BJ (cell line): ENCODE measurements at regions not wholly inside any gene's neighbourhood (a gene's known extent, or its start where the extent isn't known, plus 50 kb on each side); places are given as distances from the start of the nearest gene placed in this dataset.
"Not testable (repeated sequence)": the region's sequence is repeated elsewhere in the genome, so short reads cannot be mapped to it uniquely, and the experiment has no call there.

Source experiments
- CTCF ChIA-PET: fragments of 350-600 bp; formaldehyde crosslinking; extraction: SDS; loops from one replicate; lab custom pipeline; 2021; ENCODE audit warnings: antibody characterized with exemption, inconsistent platforms; lab: Yijun Ruan, JAX
- POLR2A ChIA-PET: fragments of 300-600 bp; sonication (Branson Sonifier 250); formaldehyde crosslinking; extraction: SDS; loops from one replicate; lab custom pipeline; 2021; ENCODE audit warnings: antibody characterized with exemption; lab: Charles Lee
- DNase-seq: peaks from one replicate; pipeline ENCODE4 v3.0.0-alpha.2; 2011; ENCODE audit warnings: low read depth
- H3K27me3 ChIP-seq: 2 replicates; pipeline ENCODE4 v1.6.0; 2011; ENCODE audit warnings: low read length; ENCODE audit not compliant: control insufficient read depth, insufficient read depth
- H3K36me3 ChIP-seq: 2 replicates; pipeline ENCODE4 v1.5.1; 2011; ENCODE audit warnings: low read length; ENCODE audit not compliant: control insufficient read depth, insufficient read depth
- H3K4me3 ChIP-seq: 2 replicates; pipeline ENCODE4 v1.5.1; 2011; ENCODE audit warnings: low read depth, mild to moderate bottlenecking, control low read depth, low read length
- TF ChIP-seq, protein P1 (sequence below): IDR thresholded peaks from 2 replicates; pipeline ENCODE4 v1.5.1; 2011; ENCODE audit warnings: low read depth, mild to moderate bottlenecking, control low read depth, inconsistent platforms, low read length, moderate library complexity; ENCODE audit not compliant: insufficient read depth

DNA sequence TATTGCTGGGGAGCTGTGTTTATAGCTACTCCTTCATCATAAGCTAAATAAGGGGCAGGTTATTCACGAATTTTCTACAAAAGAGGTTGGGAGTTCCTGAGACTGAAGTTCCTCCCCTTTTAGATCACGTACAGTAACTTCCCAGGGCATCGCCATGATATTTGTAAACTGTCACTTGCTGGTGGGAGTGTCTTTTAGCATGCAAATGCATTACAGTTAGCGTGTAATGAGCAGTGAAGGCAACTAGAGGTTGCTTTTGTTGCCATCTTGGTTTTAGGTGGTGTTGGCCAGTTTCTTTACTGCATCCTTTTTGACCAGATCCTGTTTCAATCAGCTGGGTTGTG, 64.4 kb downstream of the IL12A start:
- Histone ChIP-seq H3K27me3 (no peaks in the 10 kb centered on the region; the same call in none of the 2 replicates), H3K4me3 (no peak overlapping the region), H3K36me3 (no peaks in the 10 kb centered on the region)
- TF ChIP-seq, protein P1, sequence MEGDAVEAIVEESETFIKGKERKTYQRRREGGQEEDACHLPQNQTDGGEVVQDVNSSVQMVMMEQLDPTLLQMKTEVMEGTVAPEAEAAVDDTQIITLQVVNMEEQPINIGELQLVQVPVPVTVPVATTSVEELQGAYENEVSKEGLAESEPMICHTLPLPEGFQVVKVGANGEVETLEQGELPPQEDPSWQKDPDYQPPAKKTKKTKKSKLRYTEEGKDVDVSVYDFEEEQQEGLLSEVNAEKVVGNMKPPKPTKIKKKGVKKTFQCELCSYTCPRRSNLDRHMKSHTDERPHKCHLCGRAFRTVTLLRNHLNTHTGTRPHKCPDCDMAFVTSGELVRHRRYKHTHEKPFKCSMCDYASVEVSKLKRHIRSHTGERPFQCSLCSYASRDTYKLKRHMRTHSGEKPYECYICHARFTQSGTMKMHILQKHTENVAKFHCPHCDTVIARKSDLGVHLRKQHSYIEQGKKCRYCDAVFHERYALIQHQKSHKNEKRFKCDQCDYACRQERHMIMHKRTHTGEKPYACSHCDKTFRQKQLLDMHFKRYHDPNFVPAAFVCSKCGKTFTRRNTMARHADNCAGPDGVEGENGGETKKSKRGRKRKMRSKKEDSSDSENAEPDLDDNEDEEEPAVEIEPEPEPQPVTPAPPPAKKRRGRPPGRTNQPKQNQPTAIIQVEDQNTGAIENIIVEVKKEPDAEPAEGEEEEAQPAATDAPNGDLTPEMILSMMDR: no peak
- DNase-seq: no peak
- CTCF ChIA-PET: interaction anchor here (0.6 to 2.2 kb wide), 7 partner anchors 9 to 224 kb away, joined by 3 to 8 read pairs (median 4); no protein-coding TSS in a partner anchor
- POLR2A ChIA-PET: no interaction called here

DNA sequence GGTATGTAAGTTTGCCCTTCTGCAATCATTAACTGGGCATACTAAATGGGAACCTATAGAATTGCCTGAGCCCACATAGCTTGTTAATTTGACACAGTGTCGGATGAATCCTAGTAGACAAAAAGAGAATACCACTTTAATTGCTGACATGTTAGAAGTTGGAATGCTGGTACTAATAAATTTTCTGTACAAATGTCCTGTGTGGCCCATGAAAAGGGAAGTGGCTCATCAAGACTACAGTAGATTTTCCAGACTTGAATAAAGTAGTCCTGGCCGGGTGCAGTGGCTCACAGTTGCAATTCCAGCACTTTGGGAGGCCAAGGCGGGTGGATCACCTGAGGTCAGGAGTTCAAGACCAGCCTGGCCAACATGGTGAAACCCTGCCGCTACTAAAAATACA, 66.2 kb downstream of the IL12A start:
- H3K36me3 ChIP-seq, POLR2A ChIA-PET, DNase-seq, CTCF ChIA-PET, H3K27me3 ChIP-seq, H3K4me3 ChIP-seq: not testable (repeated sequence)

DNA sequence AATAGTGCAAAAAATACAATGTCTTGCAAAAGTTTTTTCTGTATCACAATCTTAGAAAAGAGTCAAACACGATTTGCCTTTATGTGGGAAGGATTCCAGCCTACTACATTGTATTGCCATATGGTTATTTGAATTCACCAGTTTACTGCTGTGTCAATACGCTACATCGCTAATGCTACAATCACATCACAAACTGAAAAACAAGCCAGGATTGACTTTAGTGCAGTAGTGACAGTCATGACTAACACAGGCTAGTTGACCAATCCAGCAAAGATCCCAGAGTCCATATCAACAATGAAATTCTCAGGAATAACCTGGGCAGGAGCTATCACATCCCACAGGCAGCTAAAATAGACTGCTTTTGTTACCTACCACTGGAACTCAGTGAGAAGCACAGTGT, 67.0 kb downstream of the IL12A start:
- H3K36me3 ChIP-seq: no peaks in the 10 kb centered on the region
- no peak for DNase-seq
- TF ChIP-seq, protein P1: no peak
- ChIA-PET POLR2A (no interaction called here), CTCF (interaction anchor here (0.7 to 1.1 kb wide), 2 partner anchors 20 to 94 kb away, joined by 3 read pairs; no protein-coding TSS in a partner anchor)
- no peak overlapping the region for H3K4me3 ChIP-seq
- H3K27me3 ChIP-seq: no peaks in the 10 kb centered on the region; the same call in none of the 2 replicates

DNA sequence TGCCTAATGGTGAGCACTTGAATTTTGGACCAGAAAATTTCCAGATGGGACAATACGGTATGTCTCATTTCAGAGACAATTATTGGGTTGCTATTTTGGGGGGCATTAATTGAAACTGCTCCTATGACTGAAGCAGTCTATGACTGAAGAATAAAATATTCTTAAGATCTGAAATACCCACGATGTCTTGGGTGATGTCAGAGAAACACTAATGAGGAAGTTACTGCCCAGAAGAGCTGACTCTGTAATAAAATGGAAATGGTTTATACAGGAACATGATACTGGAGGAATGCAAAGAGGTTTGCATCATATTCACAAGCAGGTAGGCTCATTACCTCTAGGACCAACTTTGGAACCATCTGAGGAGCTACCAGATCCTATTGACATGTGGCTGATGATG, 68.7 kb downstream of the IL12A start:
- TF ChIP-seq, protein P1: no peak
- DNase-seq: no peak
- ChIA-PET POLR2A (no interaction called here), CTCF (no interaction called here)
- H3K4me3 ChIP-seq: no peak overlapping the region
- no peaks in the 10 kb centered on the region; the same call in none of the 2 replicates for H3K27me3 ChIP-seq
- H3K36me3 ChIP-seq: no peaks in the 10 kb centered on the region

DNA sequence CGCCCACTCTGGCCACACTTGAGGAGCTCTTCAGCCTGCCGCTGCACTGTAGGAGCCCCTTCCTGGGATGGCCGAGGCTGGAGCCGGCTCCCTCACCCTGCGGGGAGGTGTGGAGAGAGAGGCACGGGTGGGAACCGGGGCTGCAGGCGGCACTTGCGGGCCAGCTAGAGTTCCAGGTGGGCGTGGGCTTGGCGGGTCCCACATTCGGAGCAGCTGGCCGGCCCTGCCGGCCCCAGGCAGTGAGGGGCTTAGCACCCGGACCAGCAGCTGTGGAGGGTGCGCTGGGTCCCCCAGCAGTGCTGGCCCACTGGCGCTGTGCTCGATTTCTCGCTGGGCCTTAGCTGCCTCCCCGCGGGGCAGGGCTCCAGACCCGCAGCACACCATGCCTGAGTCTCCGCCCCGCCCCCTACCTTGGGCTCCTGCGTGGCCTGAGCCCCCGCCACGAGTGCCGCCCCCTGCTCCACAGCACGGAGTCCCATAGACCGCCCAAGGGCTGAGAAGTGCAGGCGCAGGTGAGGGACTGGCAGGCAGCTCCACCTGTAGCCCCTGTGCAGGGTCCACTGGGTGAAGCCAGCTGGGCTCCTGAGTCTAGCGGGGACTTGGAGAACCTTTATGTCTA, 71.9 kb downstream of the IL12A start:
- no peak overlapping the region for H3K4me3 ChIP-seq
- TF ChIP-seq, protein P1: no peak
- no peak for DNase-seq
- no peaks in the 10 kb centered on the region for H3K27me3 ChIP-seq
- no peaks in the 10 kb centered on the region for H3K36me3 ChIP-seq
- ChIA-PET CTCF (no interaction called here), POLR2A (no interaction called here)

DNA sequence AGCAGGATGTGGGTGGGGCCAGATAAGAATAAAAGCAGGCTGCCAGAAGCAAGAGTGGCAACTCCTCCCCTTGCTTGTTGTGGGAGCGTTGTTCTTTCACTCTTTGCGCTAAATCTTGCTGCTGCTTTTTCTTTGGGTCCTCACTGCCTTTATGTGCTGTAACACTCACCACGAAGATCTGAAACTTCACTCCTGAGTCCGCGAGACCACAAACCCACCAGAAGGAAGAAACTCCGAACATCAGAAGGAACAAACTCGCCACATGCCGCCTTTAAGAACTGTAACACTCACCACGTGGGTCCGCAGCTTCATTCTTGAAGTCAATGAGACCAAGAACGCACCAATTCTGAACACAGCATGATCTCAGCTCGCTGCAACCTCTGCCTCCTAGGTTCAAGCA, 72.9 kb downstream of the IL12A start:
- POLR2A ChIA-PET: no interaction called here
- CTCF ChIA-PET: no interaction called here
- Histone ChIP-seq H3K27me3 (no peaks in the 10 kb centered on the region), H3K4me3 (no peak overlapping the region), H3K36me3 (no peaks in the 10 kb centered on the region)
- TF ChIP-seq, protein P1: no peak
- DNase-seq: no peak
